HG02759 (cell line): ENCODE measurements at regions not wholly inside any gene's neighbourhood (a gene's known extent, or its start where the extent isn't known, plus 50 kb on each side); places are given as distances from the start of the nearest gene placed in this dataset.

Experiments
- ATAC-seq: cut with Tn5 transposase; IDR thresholded peaks from one replicate; pipeline ENCODE4 v1.9.1; 2021; ENCODE audit warnings: mild to moderate bottlenecking, moderate library complexity; ENCODE audit not compliant: unreplicated experiment

DNA sequence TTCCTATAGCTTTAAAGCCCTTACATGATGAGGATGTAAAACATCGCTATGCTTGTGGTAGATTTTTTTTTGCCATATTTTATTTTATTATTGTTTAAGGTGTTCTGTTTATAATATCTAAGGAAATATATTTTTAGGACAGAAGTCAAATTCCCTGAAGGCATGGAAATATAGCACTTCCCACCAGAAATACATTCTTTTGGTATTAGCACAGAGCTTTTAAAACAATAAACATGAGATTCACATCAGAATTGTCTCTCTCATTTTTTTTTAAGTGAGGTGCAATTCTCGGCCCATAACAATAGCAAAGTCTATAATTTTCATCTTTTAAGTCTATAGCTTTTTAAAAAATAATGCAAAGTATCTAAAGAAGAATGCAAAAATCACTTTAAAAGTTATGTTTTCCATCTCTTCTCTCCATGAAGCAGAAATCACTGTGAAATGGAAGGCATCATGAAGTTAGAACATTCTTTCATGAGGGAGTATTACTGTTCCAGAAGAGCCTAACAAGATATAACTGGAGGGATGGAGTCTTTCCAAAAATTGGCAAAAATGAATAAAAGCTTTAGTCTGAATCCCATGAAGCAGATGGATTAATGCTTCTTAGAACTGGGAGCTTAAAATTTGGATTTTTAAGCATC is 283.6 kb upstream of the TRIB2 start:
- no peak for ATAC-seq

DNA sequence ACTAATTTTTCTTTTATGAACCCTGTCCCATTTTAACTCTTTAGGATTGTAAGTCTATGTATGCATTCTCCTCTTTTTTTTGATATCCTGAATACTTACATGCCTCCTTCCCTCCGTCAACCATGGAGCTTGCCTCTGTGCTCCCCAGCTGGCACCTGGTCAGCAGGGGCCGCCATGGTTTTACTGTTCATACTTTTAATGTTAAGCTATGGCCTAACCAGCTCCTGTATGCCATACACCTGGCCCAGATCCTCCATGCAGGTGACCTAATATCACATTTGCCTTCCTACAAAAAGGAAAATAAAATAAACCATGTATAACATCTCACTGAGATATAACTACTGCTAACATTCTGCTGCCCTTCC is 283.1 kb upstream of the TRIB2 start:
- ATAC-seq, result no peak

DNA sequence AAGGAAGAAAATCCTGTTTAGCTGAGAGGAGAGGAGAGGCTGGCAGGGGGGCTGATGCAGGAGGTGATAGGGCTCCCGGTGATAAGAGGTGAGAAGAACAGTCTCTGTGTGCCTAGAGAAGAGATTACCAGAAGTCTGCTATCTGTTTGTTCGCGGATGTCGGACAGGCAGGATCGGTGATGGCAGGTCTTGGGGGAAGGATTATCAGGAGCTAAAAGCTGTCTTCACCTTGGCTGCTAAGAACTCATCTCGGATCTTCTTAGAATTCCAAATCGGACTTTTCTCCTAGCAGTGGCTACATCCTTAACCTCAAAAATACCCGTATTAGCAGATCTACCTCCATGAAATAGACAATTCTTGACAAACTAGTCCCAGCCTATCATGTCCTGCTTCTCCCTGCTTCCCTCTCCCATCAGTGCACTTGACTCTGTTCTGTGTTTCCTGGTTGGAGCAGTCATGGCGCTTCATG is 282.1 kb upstream of the TRIB2 start:
- no peak for ATAC-seq

DNA sequence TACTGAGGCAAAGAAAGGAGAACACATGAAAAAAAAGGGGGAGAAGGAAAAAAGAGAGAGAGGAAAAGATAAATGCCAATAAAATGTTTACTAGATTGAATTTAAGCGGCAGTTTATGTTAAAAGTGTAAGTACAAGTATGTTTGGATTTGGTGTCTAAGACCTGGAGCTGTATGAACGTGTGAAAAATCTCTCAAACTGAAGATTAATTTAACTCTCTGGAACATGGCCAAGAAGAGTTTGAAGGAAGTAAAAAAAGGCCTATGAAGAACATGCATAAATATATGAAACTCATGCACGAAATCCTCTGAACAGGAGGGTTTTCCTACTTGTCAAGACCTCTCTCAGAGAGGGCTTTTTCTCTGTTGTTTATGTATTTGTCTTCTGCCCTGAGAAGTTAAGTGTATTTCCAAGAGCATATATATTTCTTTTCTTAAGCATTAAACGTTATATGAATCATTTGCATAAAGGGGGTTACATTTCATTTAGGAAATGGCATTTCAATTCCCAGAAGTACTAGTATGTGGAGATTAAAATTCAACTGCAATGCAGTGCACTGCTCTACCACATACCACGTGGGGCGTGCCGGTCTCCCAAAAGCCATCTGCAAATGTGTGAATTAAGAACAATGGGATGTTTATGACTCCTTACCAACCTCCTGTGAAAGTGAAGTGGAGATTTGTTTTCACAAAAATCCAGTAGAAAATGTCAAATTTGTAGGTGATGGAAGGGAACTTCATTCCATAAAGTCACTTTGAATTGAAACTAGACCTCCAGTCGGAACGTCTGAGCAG is 281.1 kb upstream of the TRIB2 start:
- no peak for ATAC-seq

DNA sequence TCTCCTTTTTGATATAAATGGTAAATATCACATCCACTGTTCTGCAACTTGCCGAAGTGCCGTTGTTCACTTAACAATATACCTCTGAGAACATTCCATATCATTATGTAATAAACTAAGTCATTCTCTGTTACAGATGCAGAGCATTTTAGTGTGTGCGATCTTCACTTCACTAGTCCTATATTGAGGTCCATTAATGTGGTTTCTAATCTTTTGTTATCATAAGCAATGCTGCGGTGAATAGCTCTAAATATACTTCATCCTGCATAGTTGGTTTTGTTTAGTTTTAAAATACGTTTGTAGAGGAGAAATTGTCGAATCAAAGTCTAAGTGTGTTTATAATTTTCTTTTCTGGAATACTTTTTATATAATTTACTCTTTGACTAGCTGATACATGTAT is 280.3 kb upstream of the TRIB2 start:
- no peak for ATAC-seq

DNA sequence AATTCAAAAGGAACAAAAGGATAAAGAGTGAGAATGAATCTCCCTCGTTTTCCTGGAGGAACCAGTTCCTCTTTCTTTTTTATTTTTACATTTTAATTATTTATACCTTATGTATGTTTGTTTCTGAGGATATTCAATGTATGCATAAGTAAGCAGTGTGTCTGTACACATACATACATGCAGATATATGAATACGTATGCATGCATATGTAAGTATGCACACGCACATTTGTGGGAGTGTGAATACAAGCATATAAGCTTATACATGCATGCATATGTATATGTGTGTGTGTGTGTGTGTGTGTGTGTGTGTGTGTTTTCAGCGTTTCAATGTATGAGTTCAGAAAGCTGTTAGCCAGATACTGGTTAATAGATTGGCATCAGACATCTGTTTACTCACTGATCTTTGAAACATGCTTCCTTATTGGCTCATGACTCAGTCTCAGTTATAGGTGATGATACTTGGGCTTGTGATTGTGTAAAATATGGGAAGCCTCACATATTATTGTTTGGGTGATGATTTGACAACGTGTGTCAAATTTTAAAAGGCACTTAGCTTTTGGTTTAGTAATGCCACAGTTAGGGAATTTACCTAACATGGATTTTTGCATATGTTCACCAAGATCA is 279.7 kb upstream of the TRIB2 start:
- no peak for ATAC-seq

DNA sequence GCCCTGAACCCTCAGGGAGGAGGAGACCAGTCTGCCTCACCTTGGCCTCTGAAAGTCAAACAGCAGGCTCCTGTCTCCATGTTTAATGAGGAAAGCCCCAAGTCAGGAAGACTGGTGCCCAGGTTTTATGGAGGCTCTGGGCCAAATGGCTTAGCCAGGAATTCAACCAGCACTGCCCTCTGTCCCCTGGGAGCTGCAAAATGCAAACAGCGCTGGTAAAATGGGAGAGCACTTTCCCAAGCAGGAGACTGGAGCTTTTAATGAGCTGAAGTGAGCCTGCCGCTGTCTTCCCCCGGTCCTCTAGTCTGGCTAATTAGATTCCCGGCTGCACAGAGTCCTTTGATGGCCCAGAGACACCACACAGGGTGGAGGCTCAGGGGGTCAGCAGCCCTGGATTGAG is 276.0 kb upstream of the TRIB2 start:
- ATAC-seq, result no peak

DNA sequence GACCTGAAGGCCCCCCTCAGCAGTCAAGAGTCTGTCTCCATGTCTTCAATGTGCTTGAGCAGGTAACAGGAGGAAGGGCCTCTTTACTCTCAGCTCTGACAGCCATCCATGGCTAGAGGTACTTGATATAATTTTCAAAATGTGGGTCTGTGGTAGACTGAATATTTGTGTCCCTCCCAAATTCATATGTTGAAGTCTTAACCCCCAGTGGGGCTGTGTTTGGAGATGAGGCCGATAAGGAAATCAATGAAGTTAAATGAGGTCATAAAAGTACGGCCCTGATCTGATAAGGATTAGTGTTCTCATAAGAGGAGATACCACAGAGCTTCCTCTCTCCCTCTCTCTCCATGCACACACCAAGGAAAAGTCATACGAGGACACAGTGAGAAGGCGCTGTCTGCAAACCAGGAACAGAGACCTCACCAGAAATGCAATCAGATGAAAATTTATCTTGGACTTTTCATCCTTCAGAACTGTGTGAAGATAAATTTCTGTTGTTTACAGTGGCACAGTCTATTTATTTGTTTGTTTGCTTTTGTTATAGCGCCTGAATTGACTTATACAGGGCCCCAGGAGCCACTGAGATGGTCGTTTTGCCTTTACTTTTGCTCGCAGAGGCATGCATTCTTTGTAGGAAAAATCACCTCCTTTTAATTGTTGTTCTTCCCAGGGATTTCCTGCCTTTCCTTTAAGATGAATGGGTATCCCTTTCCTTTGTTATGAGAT is 274.8 kb upstream of the TRIB2 start:
- no peak for ATAC-seq

DNA sequence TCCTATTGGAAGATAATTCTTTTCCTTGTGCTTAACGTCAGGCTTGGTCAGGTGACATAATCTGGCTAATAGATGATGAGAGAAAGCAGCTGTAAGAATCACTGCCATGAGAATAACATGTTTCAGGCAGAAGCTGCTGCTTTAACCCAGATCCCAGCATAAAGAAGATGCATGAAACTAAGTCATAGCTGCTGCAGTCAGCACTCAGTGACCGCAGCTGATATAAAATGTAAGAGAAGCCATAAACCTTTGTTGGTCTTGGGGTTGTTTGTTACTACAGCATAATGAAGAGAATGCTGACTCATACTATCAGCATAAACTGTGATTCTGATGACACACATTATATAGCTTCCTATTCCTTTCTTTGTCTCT is 274.3 kb upstream of the TRIB2 start:
- no peak for ATAC-seq

DNA sequence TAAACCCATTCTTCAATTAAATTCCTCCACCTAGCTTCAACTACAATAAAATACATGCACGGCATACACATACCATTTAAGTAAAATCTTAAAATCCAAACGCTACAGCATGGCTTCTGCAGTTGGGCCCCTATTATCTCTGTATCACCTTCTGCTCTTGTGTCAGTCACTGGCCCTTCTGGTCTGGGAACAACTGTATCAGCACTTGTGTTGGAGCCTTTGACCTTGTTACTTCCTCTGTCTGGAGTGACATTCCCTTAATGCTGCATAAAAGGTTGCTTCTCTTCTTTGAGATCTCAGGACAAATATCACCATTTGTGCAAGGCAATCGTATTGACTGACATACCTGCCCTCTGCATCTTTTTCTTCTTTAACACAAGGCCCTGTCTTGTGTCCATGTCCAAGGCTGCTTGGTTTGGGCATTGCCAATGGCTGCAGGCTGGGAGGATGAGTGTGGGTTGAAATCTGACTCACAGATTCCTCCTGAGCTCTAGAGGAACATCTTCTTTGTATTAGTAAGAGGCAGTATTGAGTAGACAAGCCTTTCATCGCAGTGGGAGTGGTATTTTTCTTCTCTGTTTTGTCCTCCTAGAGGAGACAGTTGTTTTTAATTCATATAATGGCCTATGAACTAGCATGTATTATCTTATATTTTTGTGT is 267.8 kb upstream of the TRIB2 start:
- no peak for ATAC-seq

DNA sequence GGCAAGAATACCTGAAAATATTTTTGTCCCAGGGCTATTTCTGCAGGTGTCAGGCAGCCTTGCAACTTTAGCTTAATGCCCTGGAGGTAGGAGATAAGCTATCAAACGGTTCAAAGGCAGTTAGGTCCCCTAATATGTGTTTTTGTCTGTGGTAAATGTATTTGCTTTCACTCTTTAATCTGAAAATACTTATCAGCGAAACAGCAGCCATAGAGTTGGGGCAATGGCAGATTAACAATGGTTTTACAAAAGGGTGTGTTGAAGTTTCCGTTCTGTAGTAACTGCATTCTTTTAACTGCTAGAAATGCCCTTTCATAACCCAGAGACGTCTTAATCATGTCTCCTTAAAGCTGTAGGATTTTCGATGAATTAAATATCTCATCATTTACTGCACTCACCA is 265.0 kb upstream of the TRIB2 start:
- no peak for ATAC-seq

DNA sequence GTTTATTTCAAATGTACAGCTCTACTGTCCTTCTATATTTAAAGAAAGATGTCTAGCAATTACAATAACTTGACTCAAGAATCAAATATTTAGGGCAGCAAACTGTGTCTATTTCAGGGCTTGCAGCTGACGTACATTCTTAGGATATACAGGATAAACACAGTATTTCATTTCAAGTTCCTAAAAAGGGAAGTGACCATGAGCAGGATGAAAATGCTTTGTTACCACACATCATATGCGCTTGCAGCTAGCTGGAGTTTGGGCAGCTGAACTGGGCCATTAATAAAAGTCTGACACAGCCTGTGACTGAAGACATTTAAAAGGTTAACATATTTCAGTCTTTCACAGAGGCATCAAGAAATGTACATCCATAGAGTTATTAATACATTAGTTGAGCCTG is 264.6 kb upstream of the TRIB2 start:
- ATAC-seq, result no peak

DNA sequence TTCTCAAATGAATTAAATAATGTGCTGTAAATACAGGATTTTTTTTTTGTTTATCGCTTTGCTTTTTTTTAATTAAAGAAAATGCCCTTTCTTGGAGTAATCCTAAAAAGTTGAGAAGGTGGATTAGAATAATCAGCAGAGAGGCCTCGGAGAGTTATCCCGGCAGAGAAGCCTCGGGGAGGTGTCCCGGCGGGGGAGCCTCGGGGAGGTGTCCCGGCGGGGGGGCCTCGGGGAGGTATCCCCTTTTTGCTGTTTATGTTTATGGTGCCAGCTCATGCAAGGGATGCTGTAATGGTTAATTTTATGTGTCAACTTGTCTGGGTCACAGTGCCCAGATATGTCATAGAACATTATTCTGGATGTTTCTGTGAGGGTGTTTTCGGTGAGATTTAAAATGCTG is 263.0 kb upstream of the TRIB2 start:
- ATAC-seq, result no peak

DNA sequence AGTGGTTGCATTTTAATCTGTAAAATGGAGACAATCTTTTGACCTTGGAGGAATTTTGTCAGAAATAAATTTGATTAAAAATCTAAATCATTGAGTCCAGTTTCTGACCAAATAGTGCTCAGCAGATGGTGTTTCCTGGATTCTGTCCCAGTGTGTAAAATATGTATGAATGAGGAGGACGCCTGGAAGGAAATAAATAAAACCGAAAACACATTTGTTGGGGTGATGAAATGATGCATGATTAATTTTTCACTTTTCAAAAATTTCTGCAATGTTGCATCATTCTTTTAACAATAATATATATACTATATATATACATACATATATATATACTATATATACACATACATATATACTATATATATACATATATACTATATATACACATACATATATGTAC is 261.1 kb upstream of the TRIB2 start:
- ATAC-seq, result no peak

DNA sequence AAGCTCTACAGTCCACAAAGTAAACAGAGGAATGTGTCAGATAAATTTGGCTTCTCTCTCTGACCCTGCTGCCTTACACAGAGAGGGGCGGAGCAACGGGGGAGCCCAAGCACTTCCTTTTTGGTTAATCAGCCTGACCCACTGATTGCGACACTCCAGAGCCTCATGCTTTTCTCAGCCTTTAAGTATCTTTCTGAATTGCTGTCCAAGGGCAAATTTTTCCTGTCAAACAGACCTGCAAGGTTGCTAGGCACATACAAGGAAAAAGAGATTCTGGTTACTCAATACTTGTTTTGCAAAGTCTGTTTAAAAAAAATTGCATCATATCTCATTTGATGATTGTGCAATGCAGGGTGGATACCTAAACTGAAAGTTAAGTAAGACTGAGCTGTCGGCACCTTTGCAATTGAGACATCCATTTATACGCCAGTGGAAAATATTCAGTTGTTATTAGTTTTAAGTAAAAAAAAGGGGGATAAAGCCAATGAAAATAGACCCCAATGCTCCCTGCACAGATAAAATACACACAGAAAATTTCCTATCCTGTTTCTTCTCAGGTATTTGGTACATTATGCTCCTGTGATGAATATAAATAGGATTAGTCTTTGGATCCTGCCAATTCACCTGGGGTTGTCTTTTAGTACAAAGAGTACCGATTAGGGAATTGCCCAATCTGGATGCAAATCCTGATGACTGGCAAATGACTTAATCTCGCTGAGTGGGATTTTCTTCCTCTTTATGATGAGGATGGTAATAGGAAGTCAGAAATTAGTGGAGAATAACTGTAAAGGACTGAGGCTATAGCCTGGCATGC is 260.2 kb upstream of the TRIB2 start:
- peak; percentile 99 for ATAC-seq

DNA sequence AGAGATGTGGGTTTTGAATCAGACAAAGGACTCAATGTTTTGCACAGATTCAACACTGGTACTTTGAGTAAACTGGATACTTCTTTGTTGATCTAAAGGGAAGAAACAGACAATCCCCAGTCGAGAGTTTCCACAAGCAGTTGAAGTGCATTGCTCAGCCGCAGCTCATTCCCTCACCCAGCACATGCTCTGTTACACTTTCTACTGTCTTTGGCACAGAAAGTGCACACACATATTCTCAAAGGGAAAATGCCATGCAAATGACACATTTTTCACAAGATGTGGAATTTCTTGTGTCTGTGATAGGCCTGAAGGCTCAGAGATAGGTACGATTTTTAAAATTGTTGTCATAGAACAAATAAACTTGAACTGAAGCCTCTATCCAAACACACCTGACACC is 258.9 kb upstream of the TRIB2 start:
- no peak for ATAC-seq

DNA sequence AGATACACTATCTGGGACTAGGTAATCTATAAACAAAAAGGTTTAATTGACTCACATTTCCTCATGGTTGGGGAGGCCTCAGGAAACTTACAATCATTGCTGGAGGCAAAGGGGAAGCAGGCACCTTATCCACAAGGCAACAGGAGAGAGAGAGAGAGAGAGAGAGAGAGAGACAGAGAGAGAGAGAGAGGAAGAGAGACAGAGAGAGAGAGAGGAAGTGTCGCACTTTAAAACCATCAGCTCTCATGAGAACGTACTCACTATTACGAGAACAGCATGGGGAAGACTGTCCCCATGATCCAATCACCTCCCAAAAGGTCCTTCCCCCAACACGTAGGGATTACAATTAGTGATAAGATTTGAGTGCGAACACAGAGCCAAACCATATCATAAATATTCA is 253.5 kb upstream of the TRIB2 start:
- ATAC-seq, result no peak

DNA sequence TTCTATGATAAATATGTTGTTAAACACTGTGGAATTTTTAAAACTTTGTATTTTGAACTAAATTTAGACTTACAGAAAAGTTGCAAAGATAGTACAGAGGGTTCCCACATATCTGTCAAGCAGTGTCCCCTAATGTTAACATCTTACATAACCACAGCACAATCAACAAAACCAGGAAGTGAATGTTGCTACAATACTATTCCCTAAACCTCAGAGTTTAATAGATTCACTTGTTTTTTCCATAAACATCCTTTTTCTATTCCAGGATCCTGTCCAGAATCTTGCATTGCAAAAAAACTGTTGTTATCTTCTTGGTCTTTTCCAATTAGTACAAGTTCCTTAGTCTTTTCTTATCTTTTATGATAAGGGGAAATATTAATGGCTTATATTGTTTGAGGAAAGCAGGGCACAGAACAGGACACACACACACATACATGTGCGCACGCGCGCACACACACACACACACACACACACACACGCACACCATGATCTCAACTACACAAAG is 251.1 kb upstream of the TRIB2 start:
- no peak for ATAC-seq

DNA sequence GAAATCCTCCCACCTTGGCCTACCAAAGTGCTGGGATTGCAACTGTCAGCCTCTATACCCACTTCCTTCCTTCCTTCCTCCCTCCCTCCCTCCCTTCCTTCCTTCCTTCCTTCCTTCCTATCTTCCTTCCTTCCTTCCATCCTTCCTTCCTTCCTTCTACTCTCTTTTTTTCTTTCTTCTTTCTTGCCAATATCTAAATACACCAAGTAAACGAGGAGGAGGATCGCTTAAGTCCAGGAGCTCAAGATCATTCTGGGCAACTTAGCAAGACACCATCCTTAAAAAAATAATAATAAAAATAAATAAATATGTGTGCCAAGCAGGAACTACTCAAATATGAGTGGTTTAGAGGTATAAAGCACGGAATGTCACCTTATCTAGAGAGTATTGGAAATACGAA is 249.4 kb upstream of the TRIB2 start:
- ATAC-seq, result no peak

DNA sequence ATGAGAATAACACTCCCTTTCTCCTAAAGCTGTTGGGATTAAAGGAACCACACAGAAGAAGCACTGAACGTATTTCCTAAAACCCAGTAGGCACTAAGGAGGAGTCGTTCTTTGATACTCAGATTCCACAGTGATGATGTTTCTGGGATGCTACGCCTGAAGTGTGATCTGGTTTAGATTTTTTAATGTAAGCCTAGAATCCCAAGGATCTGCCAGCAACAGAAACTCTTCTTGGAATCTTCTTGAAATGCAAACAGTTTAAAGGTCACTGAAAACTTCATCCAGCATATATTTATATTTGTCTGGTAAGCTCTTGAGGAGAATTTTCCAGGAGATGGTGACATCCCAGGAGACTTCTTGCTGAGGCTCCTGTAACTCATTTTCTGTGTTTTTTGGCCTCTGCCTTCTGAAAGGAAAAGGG is 247.6 kb upstream of the TRIB2 start:
- ATAC-seq, result no peak
